SK-N-SH (cell line): ENCODE measurements at regions not wholly inside any gene's neighbourhood (a gene's known extent, or its start where the extent isn't known, plus 50 kb on each side); places are given as distances from the start of the nearest gene placed in this dataset.

Experiments used
- EP300 ChIP-seq, 2 experiments: IDR thresholded peaks; 2 replicates each; pipeline versions ENCODE4 v1.4.0 to v1.6.1; 2012; ENCODE audit warnings: borderline replicate concordance in 1 of 2, low read depth in 1 of 2, low read length in 1 of 2
- FOXM1 ChIP-seq: IDR thresholded peaks from 2 replicates; pipeline ENCODE4 v1.4.0; 2012; ENCODE audit warnings: low read depth, mild to moderate bottlenecking
- TF ChIP-seq, protein P1 (sequence below): fragments of 200-600 bp; sonication (generic); IDR thresholded peaks from 2 replicates; pipeline ENCODE4 v1.6.1; 2017; ENCODE audit warnings: antibody characterized with exemption, mild to moderate bottlenecking, moderate library complexity

DNA sequence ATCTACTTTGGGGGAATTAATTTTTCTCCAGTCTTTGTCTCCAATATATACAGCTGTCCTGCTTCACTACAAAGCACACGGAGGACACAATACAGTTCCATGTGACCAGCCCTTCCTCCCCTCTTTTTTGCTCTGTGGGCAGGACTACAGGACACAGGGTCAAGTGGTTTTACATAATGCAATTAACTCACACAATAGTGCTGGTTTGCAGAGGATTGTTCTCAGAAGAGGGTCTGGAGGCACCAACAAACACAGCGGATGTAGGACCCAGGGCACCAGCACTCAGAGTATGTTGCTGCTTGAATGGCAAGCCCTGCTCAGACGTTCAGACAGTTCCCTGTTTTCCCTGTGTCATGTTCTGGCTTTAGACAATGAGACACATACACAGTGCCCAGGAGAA lies 52.0 kb upstream of the NPTX2 start:
- TF ChIP-seq, protein P1, sequence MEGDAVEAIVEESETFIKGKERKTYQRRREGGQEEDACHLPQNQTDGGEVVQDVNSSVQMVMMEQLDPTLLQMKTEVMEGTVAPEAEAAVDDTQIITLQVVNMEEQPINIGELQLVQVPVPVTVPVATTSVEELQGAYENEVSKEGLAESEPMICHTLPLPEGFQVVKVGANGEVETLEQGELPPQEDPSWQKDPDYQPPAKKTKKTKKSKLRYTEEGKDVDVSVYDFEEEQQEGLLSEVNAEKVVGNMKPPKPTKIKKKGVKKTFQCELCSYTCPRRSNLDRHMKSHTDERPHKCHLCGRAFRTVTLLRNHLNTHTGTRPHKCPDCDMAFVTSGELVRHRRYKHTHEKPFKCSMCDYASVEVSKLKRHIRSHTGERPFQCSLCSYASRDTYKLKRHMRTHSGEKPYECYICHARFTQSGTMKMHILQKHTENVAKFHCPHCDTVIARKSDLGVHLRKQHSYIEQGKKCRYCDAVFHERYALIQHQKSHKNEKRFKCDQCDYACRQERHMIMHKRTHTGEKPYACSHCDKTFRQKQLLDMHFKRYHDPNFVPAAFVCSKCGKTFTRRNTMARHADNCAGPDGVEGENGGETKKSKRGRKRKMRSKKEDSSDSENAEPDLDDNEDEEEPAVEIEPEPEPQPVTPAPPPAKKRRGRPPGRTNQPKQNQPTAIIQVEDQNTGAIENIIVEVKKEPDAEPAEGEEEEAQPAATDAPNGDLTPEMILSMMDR = no peak
- TF ChIP-seq FOXM1 (no peak), EP300 (IDR thresholded peaks at IDR 0.05; ENCODE audit: borderline replicate concordance in 1 of 2, low read depth in 1 of 2, low read length in 1 of 2) (no peak)
